Fibroblast of mammary gland (primary cell): ENCODE measurements at regions not wholly inside any gene's neighbourhood (a gene's known extent, or its start where the extent isn't known, plus 50 kb on each side); places are given as distances from the start of the nearest gene placed in this dataset.

ENCODE experiments used
- DNase-seq: peaks from one replicate; pipeline ENCODE4 v3.0.0-alpha.2; 2010; ENCODE audit warnings: low read depth
- H3K4me3 ChIP-seq: 2 replicates; pipeline ENCODE4 v1.5.1; 2011; ENCODE audit warnings: low read depth, mild to moderate bottlenecking, low read length, moderate library complexity; ENCODE audit not compliant: control insufficient read depth
- CTCF ChIP-seq: conservative IDR thresholded peaks from 2 replicates; pipeline ENCODE4 v1.5.1; 2011; ENCODE audit warnings: low read depth, low read length, inconsistent platforms; ENCODE audit not compliant: control insufficient read depth, insufficient read depth

GRCh38 chr12:105479710-105480109 lies 149.2 kb downstream of the C12orf75 start:
- DNase-seq, result no peak
- no peak for TF ChIP-seq CTCF
- H3K4me3 ChIP-seq, result no peak overlapping the region

GRCh38 chr12:105480162-105480561 lies 149.7 kb downstream of the C12orf75 start:
- TF ChIP-seq CTCF, result no peak
- no peak for DNase-seq
- H3K4me3 ChIP-seq, result no peak overlapping the region

GRCh38 chr12:105481392-105482300 lies 151.2 kb downstream of the C12orf75 start:
- no peak overlapping the region for H3K4me3 ChIP-seq
- DNase-seq, result no peak
- TF ChIP-seq CTCF, result no peak

GRCh38 chr12:105482951-105483350 lies 152.5 kb downstream of the C12orf75 start:
- TF ChIP-seq CTCF, result no peak
- no peak for DNase-seq

GRCh38 chr12:105483691-105484090 lies 153.2 kb downstream of the C12orf75 start:
- no peak for DNase-seq
- no peak for TF ChIP-seq CTCF
- no peak overlapping the region for H3K4me3 ChIP-seq

More at GRCh38 chr12:105482951-105483350, 152.5 kb downstream of the C12orf75 start:
- H3K4me3 ChIP-seq, result no peak overlapping the region

GRCh38 chr12:105485321-105485910 lies 154.9 kb downstream of the C12orf75 start:
- peak; percentile 53 for DNase-seq
- no peak for TF ChIP-seq CTCF
- no peak overlapping the region for H3K4me3 ChIP-seq
